Hematopoietic multipotent progenitor cell (in vitro differentiated cells): ENCODE measurements at regions not wholly inside any gene's neighbourhood (a gene's known extent, or its start where the extent isn't known, plus 50 kb on each side); places are given as distances from the start of the nearest gene placed in this dataset.

Experiments
- DNase-seq, 3 donors: peaks; one replicate each; pipeline ENCODE4 v3.0.0-alpha.2; 2011 to 2015; ENCODE audit warnings: low read depth in 2 of 3, low spot score in 2 of 3

GRCh38 chr2:5412001-5412400 lies 280.2 kb upstream of the SOX11 start:
- no peak for DNase-seq

GRCh38 chr2:5433855-5434254 lies 258.3 kb upstream of the SOX11 start:
- DNase-seq = no peak

GRCh38 chr2:5437375-5437774 lies 254.8 kb upstream of the SOX11 start:
- no peak for DNase-seq

DNA sequence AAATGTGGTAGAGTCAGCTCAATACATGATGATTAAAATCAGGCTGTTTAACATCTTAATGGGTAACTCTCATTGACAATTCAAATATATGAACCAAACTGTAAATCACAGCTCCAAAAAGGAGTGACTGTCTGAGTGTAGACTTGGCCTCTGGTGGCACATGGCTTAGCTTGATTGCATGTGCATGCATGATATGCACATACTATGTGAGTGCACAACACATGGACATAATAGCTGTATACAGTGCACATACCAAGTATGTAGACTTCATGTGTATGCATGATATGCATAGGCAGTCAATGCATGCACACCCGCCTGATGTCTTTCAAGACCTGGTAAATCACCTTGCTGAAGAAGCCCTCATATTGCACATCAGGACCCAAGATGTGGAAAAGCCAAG lies 252.0 kb upstream of the SOX11 start:
- DNase-seq = no peak

GRCh38 chr2:5442736-5443135 lies 249.4 kb upstream of the SOX11 start:
- DNase-seq = no peak

DNA sequence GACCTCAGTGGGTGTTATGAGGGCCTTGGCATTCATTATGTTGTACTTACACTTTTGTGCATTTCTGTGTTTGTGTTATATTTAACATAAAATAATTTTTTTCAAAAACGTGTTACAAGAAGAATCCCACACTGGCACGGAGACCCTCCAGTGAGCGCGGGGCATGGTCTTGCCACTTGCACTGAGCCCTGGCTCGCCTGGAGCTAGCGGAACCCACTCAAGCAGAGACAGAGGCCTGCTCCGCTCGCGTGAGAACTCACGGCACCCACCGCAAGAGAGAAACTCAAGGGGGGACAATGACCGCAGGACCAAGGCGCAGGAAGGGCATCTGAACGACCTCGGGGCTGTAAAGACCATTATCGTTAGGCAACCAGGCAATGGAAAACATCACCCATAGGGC lies 248.0 kb upstream of the SOX11 start:
- DNase-seq = no peak

DNA sequence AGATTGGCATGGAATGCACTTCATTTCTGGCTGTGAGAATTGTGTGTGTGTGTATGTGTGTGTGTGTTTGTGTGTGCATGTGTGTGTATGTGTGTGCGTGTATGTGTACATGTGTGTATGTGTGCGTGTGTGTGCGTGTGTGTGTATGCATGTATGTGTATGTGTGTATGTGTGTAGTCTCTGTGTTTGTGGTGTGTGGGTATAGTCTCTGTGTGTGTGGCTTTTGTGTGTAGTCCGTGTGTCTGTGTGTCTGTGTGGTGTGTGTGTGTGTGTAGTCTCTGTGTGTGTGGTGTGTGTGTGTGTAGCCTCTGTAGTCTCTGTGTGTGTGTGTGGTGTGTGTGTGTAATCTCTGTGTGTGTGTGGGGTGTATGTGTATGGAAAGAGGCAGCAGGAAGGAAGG lies 247.3 kb upstream of the SOX11 start:
- no peak for DNase-seq

GRCh38 chr2:5449867-5450266 lies 242.3 kb upstream of the SOX11 start:
- no peak for DNase-seq

- no peak for DNase-seq
Observed at GRCh38 chr2:5453220-5454050, 238.7 kb upstream of the SOX11 start.

GRCh38 chr2:5454051-5454390 lies 238.2 kb upstream of the SOX11 start:
- no peak for DNase-seq

DNA sequence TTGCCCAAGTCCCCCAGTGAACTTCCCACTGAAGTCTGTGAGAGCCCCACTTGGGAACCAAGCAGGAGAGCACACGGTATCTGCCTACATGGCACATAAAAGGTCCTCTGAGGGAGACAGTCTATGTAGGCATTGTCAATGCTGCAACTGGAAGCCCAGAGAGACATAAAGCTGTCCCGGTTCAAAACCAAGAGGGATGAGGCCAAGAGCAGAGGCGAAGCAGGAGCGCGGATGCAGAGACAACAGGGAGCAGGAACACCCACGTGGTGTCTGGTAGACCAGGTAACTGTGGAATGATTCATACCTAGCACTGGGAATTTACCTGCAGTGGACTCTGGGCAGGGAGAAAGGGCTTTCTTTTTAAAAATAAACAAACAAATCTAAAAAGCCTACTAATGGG lies 233.1 kb upstream of the SOX11 start:
- DNase-seq = no peak

GRCh38 chr2:5464657-5465056 lies 227.5 kb upstream of the SOX11 start:
- no peak for DNase-seq

- DNase-seq = no peak
Observed at GRCh38 chr2:5465859-5466258, 226.3 kb upstream of the SOX11 start.

- no peak for DNase-seq
Observed at GRCh38 chr2:5467178-5467905, 224.8 kb upstream of the SOX11 start.

DNA sequence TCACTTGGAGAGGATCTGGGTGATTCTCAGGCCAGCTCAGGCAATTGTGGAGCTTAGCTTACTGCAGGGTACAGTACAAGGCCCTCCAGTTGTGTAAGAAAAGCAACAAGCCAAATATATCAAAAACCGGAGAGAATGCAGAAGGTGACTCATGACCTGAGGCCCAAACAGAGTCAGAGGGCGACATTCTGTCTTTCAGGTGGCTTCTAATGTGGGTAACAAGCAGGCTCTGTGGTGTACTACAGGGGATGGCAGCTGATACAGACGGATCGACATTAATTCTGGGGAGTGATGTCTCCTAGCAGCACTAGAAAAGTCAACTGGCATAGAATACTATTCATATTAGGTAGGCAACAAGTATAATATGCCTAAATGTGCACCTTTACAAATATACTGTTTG lies 219.5 kb upstream of the SOX11 start:
- no peak for DNase-seq

- no peak for DNase-seq
Observed at GRCh38 chr2:5473635-5474034, 218.5 kb upstream of the SOX11 start.

DNA sequence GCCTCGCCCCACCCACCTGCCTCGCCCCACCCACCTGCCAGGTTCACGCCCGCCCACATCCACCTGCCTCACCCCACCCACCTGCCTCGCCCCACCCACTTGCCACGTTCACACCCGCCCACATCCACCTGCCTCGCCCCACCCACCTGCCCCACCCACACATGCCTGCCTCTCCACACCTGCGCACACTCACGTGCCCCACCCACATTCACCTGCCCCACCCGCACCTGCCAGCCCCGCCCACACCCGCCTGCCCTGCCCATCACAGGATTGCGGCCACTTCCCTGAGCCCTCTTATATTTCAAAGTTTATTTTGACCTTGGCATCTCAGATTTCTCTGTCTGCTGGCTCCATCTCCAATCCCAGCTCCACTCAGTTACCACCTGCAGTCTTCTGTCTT lies 217.5 kb upstream of the SOX11 start:
- DNase-seq = no peak

DNA sequence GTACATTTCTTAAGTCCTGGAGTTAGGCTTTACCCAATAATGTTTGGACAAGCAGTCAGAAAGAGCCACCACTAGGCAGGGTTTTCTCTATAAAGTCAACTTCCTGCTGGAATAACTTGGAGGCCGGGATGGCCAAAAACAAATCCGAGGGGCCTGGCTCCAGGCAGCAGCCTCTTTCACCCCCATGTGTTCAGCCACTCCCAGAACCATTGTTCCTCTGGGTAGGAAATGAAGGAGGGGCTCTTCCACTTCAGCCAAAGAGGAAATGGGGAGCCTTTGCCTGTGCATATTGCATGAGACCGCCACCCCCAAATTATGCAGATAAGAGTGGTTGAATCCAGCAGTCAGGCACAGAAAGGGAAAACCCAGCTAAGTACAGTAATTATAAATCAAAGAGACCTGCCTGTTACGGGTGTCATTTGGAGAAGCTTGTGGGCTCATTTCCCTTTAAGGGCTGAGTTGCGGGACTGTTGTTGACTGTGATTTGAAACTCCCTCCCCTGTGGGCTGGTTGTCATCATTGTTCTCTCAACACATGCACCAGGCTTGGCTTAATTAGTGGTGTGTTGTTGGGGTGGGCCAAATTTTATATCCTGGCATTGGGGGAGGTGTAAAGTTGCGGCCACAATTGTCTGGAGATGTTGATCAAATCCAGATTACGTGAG lies 212.8 kb upstream of the SOX11 start:
- DNase-seq = no peak

- DNase-seq = no peak
Observed at GRCh38 chr2:5482929-5483331, 209.3 kb upstream of the SOX11 start.

- DNase-seq = no peak
Observed at GRCh38 chr2:5484868-5485267, 207.3 kb upstream of the SOX11 start.

DNA sequence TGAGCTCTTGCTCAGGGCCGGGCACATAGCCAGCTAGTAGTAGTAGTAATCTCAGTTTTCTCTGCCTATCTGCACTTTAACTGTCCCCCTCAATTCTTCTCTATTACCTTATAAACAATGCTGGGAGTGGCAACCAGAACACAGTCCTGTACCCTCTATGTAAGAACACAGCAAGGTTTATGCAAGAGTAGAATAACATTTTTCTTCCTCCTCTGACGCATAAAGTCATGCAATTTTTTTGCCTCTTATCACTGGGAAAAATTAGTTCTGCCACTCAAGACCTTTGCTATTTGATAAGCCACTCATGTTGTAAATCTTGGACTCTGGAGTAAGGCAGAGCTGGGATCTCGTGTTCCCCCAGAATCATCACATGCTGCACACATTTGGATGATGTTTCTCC lies 200.7 kb upstream of the SOX11 start:
- no peak for DNase-seq

- no peak for DNase-seq
Observed at GRCh38 chr2:5493256-5493655, 198.9 kb upstream of the SOX11 start.
